DMS79 treated with DMSO at 0.1 percent for 48 hours (cell line): ENCODE measurements at regions not wholly inside any gene's neighbourhood (a gene's known extent, or its start where the extent isn't known, plus 50 kb on each side); places are given as distances from the start of the nearest gene placed in this dataset.

Source experiments
- DNase-seq: peaks from one replicate; lab custom pipeline; 2025; lab: John Stamatoyannopoulos, UW

DNA sequence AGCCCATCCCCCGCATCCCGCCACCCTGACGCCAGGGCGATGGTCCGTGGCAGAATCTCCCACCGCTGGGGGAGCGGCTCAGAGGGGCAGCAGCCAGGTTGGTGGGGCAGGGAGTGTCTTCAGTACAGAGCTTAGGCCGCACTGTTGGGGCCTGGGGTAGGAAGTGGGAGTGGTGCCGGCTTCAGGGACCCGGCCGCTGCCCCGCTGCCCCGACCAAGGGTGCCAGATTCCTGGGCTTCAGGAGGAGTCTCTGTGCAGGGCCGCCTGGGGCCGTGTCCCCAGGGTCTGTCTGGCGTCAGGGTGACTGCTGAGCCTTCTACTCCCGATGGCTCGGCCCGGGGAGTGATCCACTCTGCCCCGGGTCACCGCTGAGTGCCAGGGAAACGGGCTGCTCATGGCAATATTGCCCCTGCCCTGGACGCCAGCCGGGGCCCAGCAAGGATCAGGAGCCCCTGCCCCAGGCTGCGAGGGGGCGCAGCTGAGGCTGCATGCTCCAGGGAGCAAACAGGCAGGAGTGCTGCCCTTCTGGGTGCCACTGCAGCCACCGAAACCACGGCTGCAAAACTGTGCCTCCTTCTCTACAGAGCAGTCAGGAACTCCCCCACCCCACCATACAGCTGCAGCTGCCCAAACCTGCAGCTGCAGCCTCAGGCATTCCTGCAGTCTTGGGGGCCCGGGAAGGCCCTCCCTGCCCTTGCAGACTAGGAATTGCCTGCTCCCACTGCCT lies 1206.1 kb downstream of the ARAP2 start:
- no peak for DNase-seq

DNA sequence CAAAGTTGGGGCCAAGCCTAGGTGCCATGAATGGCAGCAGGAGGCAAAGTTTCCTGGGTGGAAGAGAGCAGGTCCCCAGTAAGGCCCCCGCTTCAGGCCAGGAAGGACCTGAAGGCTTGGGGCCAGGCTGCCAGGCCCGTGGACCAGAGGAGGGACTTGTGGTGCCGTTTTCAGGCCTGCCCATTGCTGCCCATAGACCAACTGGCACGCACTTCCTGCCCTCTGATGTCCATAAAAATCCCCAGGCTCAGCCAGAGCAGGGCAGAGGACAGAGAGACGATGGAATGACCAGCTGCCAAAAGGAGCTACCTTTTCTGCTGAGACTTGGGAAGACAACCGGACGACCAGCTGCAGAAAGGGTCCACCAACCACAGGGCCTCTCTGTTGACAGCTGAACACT lies 1205.5 kb downstream of the ARAP2 start:
- DNase-seq = no peak

DNA sequence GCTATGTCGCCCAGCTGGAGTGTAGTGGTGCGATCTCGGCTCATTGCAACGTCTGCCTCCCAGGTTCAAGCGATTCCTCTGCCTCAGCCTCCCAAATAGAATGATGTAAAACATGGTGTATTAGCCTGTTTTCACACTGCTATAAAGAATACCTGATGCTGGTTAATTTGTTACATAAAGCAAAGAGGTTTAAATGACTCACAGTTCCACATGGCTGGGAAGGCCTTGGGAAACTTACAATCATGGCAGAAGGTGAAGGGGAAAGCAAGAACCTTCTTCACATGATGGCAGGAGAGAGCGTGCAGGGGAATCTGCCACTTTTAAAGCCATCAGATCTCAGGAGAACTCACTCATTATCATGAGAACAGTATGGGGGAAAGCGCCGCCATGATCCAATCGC lies 1191.8 kb downstream of the ARAP2 start:
- no peak for DNase-seq

DNA sequence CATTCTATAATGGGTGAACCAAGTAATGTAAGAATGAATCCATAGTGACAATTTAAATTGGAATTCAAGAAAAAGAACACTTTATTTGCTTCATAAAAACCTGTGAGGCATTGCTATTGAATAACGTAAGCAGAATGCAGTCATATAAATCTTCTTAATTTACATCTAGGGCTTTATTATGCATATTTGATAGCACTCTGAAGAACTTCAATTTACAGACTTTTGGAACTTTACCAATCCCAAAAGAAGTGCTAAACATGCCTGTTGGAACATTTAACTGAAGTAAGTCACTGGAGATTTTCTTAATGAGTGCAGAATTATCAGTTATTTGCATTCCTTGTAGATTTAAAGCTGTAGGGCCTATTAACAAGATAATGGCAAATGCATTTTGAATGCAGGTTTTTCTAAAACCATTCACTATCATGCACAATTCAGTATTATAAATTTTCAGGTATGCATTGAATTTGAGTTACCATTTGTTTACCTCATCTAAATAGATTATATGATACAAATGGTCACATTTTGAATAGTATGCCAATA lies 1181.2 kb downstream of the ARAP2 start:
- DNase-seq = no peak

DNA sequence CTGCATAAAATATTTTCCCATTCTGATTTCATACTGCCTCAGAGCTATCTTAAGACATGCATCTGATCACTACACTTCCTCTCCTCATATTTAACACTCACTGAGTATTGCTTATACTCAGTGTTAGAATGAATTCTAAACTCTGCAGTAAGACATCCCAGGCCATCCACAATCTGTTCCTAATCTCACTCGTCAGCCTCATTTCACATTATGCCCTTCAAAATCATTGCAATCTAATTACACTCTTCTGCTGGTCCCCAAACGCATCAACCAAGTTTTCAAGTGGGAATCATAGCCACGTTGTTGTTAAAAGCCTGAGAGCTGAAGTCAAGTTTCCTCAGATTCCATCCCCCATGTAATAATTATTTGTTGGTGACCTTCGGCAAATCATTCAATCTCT lies 1177.9 kb downstream of the ARAP2 start:
- no peak for DNase-seq

DNA sequence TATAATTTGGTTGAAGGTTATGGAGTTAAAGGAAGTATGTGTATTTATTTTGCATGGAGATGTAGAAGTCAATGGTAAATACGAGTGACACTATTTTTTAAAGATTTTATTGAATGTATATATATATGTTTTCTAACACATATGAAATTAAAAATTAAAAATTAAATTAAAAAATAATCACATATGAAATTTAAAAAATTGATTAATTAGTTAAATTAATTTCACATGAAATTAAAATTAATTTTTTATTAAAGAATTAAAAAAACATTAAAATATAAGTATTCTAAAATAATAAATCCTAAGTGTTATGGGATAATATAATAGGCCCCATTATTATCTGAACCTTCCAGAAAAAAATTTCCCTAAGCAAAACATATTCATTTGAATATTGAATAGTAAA lies 1163.5 kb downstream of the ARAP2 start:
- no peak for DNase-seq

DNA sequence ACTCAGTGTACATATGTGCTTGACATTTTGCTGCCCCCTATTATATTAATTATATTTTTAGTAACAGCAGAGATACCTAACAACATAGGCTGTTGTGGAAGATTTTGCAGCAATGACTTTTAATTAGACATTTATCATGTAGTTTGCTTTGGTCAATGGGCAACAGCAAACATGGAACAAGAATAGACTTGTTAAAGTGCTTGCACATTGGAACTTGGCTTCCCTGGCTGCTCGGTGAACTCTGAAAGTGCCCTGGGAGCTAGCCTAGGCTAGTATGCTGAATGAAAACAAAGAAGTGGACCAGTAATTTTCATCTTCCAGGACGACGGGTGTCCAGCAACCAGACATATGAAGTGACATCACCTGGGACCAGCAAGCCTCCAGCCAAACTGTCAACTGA lies 1157.1 kb downstream of the ARAP2 start:
- DNase-seq = no peak

DNA sequence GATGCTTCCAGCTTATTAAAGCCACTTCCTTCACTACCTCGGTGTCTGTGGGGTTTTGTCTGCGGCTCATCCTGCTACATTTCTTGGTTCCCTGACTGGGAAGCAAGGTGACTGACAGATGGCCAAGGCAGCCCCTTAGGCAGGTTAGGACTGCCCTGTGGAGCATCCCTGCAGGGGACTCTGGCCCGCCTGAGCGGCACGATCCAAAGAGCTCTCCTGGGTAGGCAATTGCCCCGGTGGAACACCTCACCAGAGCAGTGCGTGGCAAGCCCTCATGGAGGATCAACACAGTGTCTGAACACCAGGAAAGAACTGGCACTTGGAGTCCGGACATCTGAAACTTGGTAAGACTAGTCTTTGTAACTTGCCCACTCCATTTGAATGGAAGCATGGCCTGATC lies 1143.4 kb downstream of the ARAP2 start:
- DNase-seq = no peak

DNA sequence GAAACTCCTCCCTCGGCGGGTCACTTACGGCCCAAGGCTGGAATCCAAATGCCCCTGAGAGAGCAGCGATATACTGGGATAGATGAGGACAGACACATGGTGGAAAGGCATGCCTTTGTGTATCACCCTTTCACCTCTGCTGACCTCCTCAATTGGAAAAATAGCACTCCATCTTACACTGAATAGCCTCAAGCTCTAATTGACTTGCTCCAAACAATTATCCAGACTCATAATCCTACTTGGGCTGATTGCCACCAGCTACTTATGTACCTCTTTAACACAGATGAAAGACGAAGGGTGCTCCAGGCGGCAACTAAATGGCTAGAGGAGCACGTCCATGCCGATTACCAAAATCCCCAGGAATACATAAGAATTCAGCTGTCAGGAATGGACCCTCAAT lies 1142.2 kb downstream of the ARAP2 start:
- DNase-seq = no peak

DNA sequence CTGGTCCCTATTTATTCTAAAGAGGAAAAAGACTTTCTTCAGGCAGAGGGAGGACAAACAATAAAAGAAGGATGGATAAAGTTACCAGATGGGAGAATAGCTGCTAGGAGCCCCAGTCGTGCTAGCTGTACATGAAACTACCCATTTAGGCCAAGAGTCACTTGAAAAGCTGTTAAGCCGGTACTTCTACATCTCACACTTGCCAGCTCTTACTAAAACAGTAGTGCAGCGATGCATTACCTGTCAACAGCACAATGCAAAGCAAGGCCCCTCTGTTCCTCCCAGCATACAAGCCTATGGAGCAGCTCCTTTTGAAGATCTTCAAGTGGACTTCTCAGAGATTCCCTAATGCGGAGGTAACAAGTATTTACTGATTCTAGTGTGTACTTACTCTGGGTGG lies 1138.8 kb downstream of the ARAP2 start:
- peak; percentile 46 for DNase-seq

DNA sequence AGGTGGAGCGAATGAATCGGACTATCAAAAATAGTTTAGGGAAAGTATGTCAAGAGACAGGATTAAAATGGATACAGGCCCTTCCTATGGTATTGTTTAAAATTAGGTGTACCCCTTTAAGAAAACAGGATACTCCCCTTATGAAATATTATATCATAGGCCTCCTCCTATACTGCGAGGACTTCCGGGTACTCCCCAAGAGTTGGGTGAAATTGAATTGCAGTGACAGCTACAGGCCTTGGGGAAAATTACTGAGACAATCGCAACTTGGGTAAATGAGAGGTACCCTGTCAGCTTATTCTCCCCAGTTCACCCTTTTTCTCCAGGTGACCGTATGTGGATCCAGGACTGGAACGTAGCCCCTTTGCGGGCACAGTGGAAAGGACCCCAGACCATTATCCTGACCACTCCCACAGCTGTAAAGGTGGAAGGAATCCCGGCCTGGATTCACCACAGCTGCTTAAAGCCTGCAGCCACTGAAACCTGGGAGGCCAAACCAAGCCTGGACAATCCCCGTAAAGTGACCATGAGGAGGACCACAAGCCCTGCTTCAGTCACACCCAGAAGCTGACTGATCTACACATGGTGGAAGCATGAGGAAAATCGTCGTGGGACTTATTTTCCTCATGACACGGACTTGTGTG lies 1138.1 kb downstream of the ARAP2 start:
- no peak for DNase-seq

DNA sequence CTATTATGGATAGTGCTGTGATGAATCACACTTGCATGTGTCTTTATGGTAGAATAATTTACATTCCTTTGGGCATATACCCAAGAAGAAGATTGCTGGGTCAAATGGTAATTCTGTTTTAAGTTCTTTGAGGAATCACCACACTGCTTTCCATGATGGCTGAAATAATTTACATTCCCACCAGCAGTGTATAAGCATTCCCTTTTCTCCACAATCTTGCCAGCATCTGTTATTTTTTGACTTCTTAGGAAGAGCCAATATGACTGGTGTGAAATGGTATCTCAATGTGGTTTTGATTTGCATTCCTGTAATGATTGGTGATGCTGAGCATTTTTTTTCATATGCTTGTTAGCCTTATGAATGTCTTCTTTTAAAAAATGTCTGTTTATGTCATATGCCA lies 1120.2 kb downstream of the ARAP2 start:
- no peak for DNase-seq

DNA sequence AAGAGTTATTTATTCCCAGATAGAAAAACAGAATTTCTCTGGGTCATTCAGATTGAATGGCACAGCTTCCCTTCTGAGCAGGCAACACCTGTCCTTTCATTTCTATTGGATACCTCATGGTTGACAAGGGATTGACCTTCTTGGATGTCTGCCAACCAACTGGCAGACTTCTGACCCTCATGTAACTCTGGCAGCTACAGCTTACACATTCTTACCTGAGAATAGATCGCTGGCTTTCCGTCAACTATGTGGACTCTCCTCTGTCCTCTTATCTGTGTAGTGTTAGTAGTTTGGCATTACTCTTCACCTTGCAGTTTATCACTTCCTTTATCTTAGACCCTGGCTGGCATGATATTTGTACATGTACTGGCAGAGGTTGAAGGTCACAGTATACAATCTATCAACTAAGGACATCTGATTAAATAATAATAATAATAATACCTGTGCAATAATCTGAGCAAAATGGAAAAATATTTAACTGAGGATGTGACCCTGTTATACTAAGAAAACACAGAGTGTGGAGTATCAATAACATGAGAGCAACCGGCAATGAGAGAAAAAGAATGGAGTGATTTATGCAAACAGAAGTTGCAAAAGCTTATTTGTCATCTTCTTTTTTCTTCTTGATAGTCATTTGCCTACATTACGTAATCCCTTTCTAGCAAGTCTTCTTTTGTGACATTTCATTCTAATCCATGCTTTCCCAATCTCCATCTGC lies 1118.2 kb downstream of the ARAP2 start:
- DNase-seq = no peak

DNA sequence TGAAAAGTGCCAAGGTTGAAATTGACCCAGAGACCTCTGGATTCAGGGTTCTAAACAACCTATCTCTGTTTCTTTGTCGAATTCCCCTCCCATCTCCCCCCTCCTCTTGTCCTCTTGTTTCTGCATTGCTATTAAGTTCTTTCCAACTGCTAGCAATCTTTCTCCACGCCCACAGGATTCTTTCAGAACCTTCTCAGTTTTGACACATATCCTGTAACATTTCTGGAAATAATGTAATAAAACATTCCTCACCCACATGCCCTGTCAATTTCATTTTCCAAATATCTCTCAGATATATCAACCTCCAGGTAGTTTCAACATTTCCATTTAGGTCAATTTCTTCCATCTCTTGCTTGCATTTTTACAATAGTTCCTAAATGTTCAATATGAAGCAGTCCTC lies 1105.9 kb downstream of the ARAP2 start:
- no peak for DNase-seq

DNA sequence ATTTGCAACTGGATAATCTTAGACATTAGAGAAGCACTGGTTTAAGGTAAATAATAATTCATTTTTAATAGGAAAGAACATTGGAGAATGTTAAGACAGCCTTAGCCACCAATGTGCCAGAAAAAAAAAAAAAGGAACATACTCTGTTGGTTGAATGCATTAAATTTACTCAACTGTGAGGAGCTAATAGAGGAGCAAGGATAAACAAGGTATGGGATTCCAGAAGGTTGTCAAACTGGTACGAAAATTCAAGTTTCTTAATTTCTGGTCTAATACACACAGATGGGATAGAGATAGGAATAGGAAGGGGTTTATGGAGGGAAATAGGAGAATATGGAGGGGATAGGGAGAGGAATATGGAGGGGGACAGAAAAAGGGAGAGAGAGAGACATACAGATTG lies 1096.6 kb downstream of the ARAP2 start:
- no peak for DNase-seq

DNA sequence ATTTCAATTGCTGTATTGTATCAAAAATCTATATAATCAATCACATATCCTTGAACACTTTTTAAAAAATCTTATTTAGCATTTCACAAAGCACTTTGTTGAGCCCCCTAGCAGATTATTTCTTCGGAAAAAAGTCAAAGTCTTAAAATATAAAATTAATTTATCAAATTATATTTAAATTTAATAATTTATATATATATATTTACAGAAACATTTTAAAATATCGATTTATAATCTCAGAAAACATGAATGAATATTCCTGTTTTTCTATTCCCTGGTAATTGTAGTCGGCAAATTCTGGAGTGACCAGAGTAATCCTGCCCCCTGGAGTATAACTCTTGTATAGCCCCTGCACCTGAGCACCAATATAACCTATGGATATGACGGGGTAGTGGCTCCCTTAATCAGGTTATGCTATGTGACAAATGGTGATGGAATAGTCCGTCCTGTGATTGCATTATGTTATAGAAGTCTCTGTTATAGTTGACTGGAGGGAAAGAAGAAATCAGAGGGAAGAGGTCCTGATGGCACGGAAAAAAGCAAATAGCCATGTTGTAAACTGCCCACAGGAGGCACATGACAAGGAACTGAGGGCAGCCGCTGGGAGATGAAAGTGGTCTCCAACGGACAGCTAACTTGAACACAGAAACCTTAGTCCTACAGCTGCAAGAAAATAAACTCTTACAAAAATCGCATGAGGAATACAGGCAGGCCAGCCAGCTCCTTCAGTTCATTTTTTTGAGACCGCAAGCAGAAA lies 1092.3 kb downstream of the ARAP2 start:
- no peak for DNase-seq

DNA sequence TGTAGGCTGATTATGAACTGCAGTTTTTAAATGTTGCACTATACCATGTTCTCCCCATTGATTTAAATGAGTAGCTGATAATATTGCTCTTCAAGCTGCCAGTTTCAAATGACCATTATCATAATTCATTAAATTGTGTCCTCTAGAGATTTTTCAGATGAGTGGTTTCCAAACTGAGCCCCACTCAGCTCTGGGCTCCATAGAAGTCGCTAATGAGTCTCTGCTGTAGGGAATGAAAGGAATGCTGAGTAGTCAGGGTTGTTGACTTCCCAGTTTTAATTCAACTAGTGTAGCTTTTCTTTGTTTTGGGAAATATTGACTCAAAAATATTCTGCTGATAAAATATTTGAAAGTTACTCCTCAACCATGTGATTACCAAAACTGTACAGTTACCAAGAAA lies 1081.1 kb downstream of the ARAP2 start:
- no peak for DNase-seq

DNA sequence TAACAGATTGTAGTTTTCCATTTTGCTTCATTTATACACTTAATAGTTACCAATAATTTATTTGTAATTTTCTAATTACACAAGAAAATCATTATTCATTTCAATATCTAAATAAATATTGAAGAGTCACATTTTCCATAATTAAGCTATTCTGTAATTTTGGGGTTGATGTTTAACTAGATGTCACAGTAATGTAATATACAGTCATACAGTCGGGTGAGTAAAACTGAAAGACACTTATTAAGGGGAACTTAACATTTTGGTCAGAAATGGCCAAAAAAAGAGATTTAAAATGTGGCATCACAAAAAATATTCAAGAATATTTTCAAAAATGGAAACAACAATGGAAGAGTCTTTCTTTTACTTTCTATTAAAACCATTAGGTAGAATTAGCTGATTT lies 1080.3 kb downstream of the ARAP2 start:
- no peak for DNase-seq

DNA sequence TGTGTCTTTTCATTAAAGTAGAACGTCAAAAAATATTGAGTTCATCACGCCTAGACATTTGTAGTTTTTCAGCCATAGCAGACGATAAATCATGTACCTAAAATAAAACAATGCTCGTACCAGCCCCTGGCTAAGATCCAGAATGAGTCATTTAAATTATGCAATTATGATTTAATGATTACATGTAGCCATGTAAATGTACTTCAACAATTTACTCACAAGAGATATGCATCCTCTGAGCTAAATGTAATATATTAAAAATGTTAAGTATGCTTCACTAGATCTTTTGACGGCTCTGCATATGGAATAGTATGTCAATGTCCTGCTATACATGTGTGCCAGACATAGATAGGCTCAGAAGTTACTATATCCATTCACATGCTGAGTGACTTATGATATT lies 1077.8 kb downstream of the ARAP2 start:
- no peak for DNase-seq

DNA sequence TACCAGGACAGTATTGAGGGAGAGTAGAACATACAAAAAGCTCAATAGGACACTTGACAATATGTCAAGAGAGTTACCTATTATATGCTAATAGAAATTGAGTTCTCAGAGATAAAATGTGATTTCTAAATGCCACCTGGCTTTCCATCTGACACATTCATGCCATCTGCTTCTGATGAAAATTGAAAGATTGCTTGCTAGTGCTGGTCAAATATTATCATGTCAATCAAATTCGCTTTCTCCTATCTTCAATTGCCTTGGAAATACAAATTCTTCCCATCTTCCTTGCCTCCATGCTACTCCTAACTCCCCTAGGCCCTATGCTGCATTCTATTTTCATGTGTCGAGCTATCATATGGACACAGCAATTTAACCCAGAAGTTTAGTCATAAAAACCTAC lies 1076.9 kb downstream of the ARAP2 start:
- no peak for DNase-seq

DNA sequence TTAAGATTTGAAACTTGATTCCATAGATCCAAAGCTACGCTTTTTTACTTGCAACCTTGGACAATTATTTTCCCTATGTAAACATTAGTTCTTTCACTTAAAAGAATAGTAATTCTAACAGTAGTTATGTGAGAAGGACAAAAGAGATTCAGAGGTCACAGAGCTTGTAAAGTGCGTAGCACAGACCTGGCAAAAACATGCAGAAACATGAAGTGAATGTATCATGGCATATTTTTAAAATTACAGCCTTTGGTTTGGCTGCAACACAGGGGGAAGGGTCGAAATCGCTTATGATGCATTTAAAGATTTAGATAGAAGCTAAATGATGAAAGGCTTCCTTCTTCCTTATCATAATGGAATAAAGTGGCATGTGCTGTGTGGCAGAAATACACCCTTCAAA lies 1068.8 kb downstream of the ARAP2 start:
- no peak for DNase-seq

DNA sequence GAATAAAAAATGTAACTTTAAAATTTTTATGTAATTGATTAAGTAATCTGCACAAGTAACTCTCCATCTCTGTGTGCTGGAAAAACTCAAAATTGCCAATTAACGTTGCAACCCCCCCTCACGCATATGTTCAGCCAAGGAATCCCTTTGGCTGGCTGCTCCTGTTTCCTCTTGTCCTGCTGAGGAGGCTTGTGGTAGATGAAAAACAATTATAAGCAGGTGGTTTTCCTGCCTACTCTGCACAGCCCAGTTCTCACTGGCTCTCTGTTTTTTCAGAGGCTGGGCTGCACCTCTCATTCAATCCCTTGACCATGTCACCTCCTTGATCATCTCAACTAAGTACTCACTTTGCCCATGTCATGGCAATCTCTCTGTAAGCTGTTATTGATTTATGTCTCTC lies 1068.4 kb downstream of the ARAP2 start:
- DNase-seq = no peak
